Liver (tissue), 3 donors: ENCODE measurements at regions not wholly inside any gene's neighbourhood (a gene's known extent, or its start where the extent isn't known, plus 50 kb on each side); places are given as distances from the start of the nearest gene placed in this dataset.

Source experiments
- CTCF ChIP-seq: fragments of 150-350 bp; IDR thresholded peaks from 2 replicates; pipeline ENCODE4 v1.5.1; 2017; ENCODE audit warnings: improper control_type of control experiment, low read depth, low read length; ENCODE audit not compliant: missing input control
- MAX ChIP-seq: IDR thresholded peaks from 2 replicates; pipeline ENCODE4 v1.6.1; 2016; ENCODE audit warnings: antibody characterized with exemption
- TAF1 ChIP-seq: conservative IDR thresholded peaks from 2 replicates; pipeline ENCODE4 v1.6.1; 2016; ENCODE audit warnings: antibody characterized with exemption, mild to moderate bottlenecking
- ZBTB33 ChIP-seq: IDR thresholded peaks from 2 replicates; pipeline ENCODE4 v1.6.1; 2016; ENCODE audit warnings: antibody characterized with exemption
- donor health status: healthy.
- donor health status: healthy.

- no peak for TF ChIP-seq CTCF
- TF ChIP-seq TAF1: no peak
- TF ChIP-seq MAX: no peak
- TF ChIP-seq ZBTB33: no peak
These were observed 211.8 kb downstream of the NEDD1 start for GRCh38 chr12:97118796-97119375.
